ENCODE measurements at regions not wholly inside any gene's neighbourhood (a gene's known extent, or its start where the extent isn't known, plus 50 kb on each side); places are given as distances from the start of the nearest gene placed in this dataset.

- ATAC-seq (ENCODE audit: low read depth) (no peak), DNase-seq (no peak)
- intact Hi-C loops (cut with micrococcal nuclease) (no loop called here), dilution Hi-C loops (cut with HindIII; ENCODE audit: low sequenced_read_pairs, unreplicated experiment) (no loop called here), in situ Hi-C loops (cut with MboI; ENCODE audit: low sequenced_read_pairs) (no loop called here)
- Histone ChIP-seq H3K79me1 (ENCODE audit: low read depth in 1 of 2, low read length in 2 of 2) (no peaks in the 10 kb centered on the region), H2BK20ac (ENCODE audit: low read depth, low read length) (no peak overlapping the region), H3K4me1 (ENCODE audit: control insufficient read depth, insufficient read depth, low read length) (no peaks in the 10 kb centered on the region), H3K9ac (ENCODE audit: low read depth, low read length) (no peak overlapping the region), H3K27me3 (ENCODE audit: control insufficient read depth, insufficient read depth, low read length) (no peaks in the 10 kb centered on the region), H3K9me3 (ENCODE audit: control insufficient read depth, insufficient read depth, low read length) (peaks cover 3% of the 10 kb centered on the region), H3K36me3 (ENCODE audit: control insufficient read depth, insufficient read depth, low read length) (no peaks in the 10 kb centered on the region), H3K4ac (ENCODE audit: low read depth, low read length) (no peak overlapping the region), H2AK5ac (ENCODE audit: low read depth, low read length) (no peak overlapping the region), H2AK9ac (replicated peaks; ENCODE audit: low read depth, low read length, poor library complexity) (no peak overlapping the region), H2AFZ (replicated peaks; ENCODE audit: low read length, poor library complexity) (no peak overlapping the region), H3K4me3 (ENCODE audit: insufficient read depth, low read depth, low read length) (no peak overlapping the region), H4K5ac (ENCODE audit: low read depth, low read length) (no peak overlapping the region), H3K14ac (replicated peaks; ENCODE audit: low read depth, low read length) (no peak overlapping the region), H3K27ac (ENCODE audit: insufficient read depth, low read length) (no peak overlapping the region), H3K18ac (ENCODE audit: low read depth, low read length) (no peak overlapping the region), H2BK15ac (ENCODE audit: low read depth, low read length) (no peak overlapping the region), H3K4me2 (ENCODE audit: low read depth, low read length) (no peak overlapping the region), H3K23ac (ENCODE audit: low read depth, low read length) (no peak overlapping the region), H4K20me1 (ENCODE audit: insufficient read depth, low read length) (no peaks in the 10 kb centered on the region), H3K56ac (ENCODE audit: extremely low read depth, insufficient read depth, low read length) (no peak overlapping the region), H3K9me1 (ENCODE audit: insufficient read depth, low read length) (no peaks in the 10 kb centered on the region), H4K91ac (ENCODE audit: insufficient read depth, low read depth, low read length) (no peak overlapping the region), H2BK120ac (ENCODE audit: low read depth, low read length) (no peak overlapping the region), H4K8ac (ENCODE audit: low read depth in 2 of 2, low read length in 2 of 2) (no peak overlapping the region), H2BK5ac (ENCODE audit: low read depth, low read length, poor library complexity, severe bottlenecking) (no peak overlapping the region)
- no TSS peak for BruUV-seq (replicated peaks)
- TF ChIP-seq RAD21 (IDR thresholded peaks at IDR 0.05; ENCODE audit: low read length): no peak
- no peak for TF ChIP-seq ELK1 (IDR thresholded peaks at IDR 0.05; ENCODE audit: borderline replicate concordance, low read depth, low read length)
- TF ChIP-seq FOS (IDR thresholded peaks at IDR 0.05; ENCODE audit: low read depth, low read length): no peak
- no peak for TF ChIP-seq MXI1 (IDR thresholded peaks at IDR 0.05; ENCODE audit: borderline replicate concordance, low read depth, low read length)
- TF ChIP-seq RFX5 (IDR thresholded peaks at IDR 0.05; ENCODE audit: low read depth, low read length): no peak
- TF ChIP-seq MAZ (IDR thresholded peaks at IDR 0.05; ENCODE audit: borderline replicate concordance, low read depth, low read length): no peak
- no peak for TF ChIP-seq BHLHE40 (IDR thresholded peaks at IDR 0.05; ENCODE audit: low read depth, low read length)
- TF ChIP-seq CTCF (conservative IDR thresholded peaks at IDR 0.05; ENCODE audit: low read depth, low read length): no peak
- TF ChIP-seq RCOR1 (IDR thresholded peaks at IDR 0.05; ENCODE audit: insufficient replicate concordance, low read length): no peak
- TF ChIP-seq SMC3 (IDR thresholded peaks at IDR 0.05; ENCODE audit: low read depth, low read length): no peak
- TF ChIP-seq MAFK (IDR thresholded peaks at IDR 0.05; ENCODE audit: low read depth, low read length): no peak
- TF ChIP-seq POLR2A (IDR thresholded peaks at IDR 0.05; ENCODE audit: low read depth, low read length): no peak
- TF ChIP-seq CHD1 (IDR thresholded peaks at IDR 0.05; ENCODE audit: low read depth, low read length): no peak
- no peak for TF ChIP-seq NFE2L2 (IDR thresholded peaks at IDR 0.05; ENCODE audit: low read depth, low read length)
- TF ChIP-seq USF2 (IDR thresholded peaks at IDR 0.05; ENCODE audit: low read depth, low read length): no peak
- no peak for TF ChIP-seq CEBPB (IDR thresholded peaks at IDR 0.05; ENCODE audit: low read depth, low read length)
- ChIA-PET CTCF (no interaction called here), POLR2A (ENCODE audit: unreplicated experiment) (no interaction called here)
- no CpG with 5 or more reads among the region's 2 CpGs for WGBS, 2 experiments (ENCODE audit: extremely low coverage in 2 of 2, insufficient read length in 1 of 2)
Observed at GRCh38 chr15:92288755-92289154, 104.9 kb upstream of the ST8SIA2 start.

Data from IMR-90 (cell line).